Small intestine (tissue), 7 donors: ENCODE measurements at regions not wholly inside any gene's neighbourhood (a gene's known extent, or its start where the extent isn't known, plus 50 kb on each side); places are given as distances from the start of the nearest gene placed in this dataset.
"Not testable (repeated sequence)": the region's sequence is repeated elsewhere in the genome, so short reads cannot be mapped to it uniquely, and the experiment has no call there.

Experiments
- DNase-seq, 2 donors: peaks; one replicate each; pipeline versions ENCODE4 v3.0.0 to v3.0.0-alpha.2; 2013
- FAIRE-seq: peaks from 2 replicates; lab custom pipeline; 2012; peaks lifted over from hg19 to GRCh38; lab: Jason Lieb, UNC
- H3K27ac ChIP-seq, 3 donors: one replicate each; pipeline ENCODE4 v1.5.1; 2013; ENCODE audit warnings: low read length in 2 of 3, mild to moderate bottlenecking in 2 of 3, control low read depth in 1 of 3, inconsistent platforms in 1 of 3, low read depth in 1 of 3, moderate library complexity in 1 of 3
- H3K27me3 ChIP-seq, 3 donors: one replicate each; pipeline ENCODE4 v1.6.1; 2013; ENCODE audit warnings: low read length in 3 of 3, inconsistent platforms in 1 of 3; ENCODE audit not compliant: control insufficient read depth in 3 of 3, insufficient read depth in 3 of 3
- H3K36me3 ChIP-seq, 3 donors: one replicate each; pipeline ENCODE4 v1.6.1; 2013; ENCODE audit warnings: low read length in 3 of 3, inconsistent platforms in 1 of 3, low read depth in 1 of 3, mild to moderate bottlenecking in 1 of 3, moderate library complexity in 1 of 3; ENCODE audit not compliant: control insufficient read depth in 3 of 3, insufficient read depth in 2 of 3
- H3K4me1 ChIP-seq, 3 donors: one replicate each; pipeline ENCODE4 v1.6.1; 2013; ENCODE audit warnings: low read length in 2 of 3, inconsistent platforms in 1 of 3, low read depth in 1 of 3, mild to moderate bottlenecking in 1 of 3, moderate library complexity in 1 of 3; ENCODE audit not compliant: control insufficient read depth in 3 of 3, insufficient read depth in 2 of 3
- H3K4me3 ChIP-seq, 3 donors: one replicate each; pipeline ENCODE4 v1.5.1; 2013; ENCODE audit warnings: low read length in 3 of 3, control low read depth in 1 of 3, inconsistent platforms in 1 of 3, low read depth in 1 of 3, mild to moderate bottlenecking in 1 of 3, moderate library complexity in 1 of 3
- H3K9me3 ChIP-seq, 2 donors: one replicate each; pipeline ENCODE4 v1.6.1; 2013; ENCODE audit warnings: low read depth in 1 of 2, low read length in 1 of 2; ENCODE audit not compliant: control insufficient read depth in 2 of 2, insufficient read depth in 1 of 2
- WGBS, 3 donors: extraction: QIAGEN DNeasy Blood & Tissue Kit; methylation state at CpG; one replicate each; pipeline ENCODE4 v1.1.7; 2013; 5-methylcytosine and 5-hydroxymethylcytosine counted together
- donor health status: healthy with polysubstance abuse.
- donor health status: control.
- donor health status: control.
- donor health status: Bipolar disorder and iron deficiency.
- donor health status: healthy.

- Histone ChIP-seq H3K36me3 (no peaks in the 10 kb centered on the region), H3K4me1 (no peaks in the 10 kb centered on the region), H3K9me3 (no peaks in the 10 kb centered on the region), H3K27me3 (no peaks in the 10 kb centered on the region), H3K4me3 (no peak overlapping the region), H3K27ac (no peak overlapping the region)
- FAIRE-seq (no peak), DNase-seq (no peak)
- WGBS, 3 donors: 31 to 50% (median 39%) methylated on average over 5 of the region's 5 CpGs
Observed at GRCh38 chr19:27972291-27973040, 1240.5 kb downstream of the UQCRFS1 start.

GRCh38 chr19:27971869-27972268 is 1241.1 kb downstream of the UQCRFS1 start:
- WGBS, 3 donors: 42 to 92% (median 88%) methylated on average over 2 of the region's 2 CpGs
- Histone ChIP-seq H3K9me3 (no peaks in the 10 kb centered on the region), H3K4me3 (no peak overlapping the region), H3K27ac (no peak overlapping the region), H3K4me1 (no peaks in the 10 kb centered on the region), H3K27me3 (no peaks in the 10 kb centered on the region), H3K36me3 (no peaks in the 10 kb centered on the region)
- FAIRE-seq: no peak
- no peak for DNase-seq

- Histone ChIP-seq H3K36me3 (no peaks in the 10 kb centered on the region), H3K9me3 (no peaks in the 10 kb centered on the region), H3K4me3 (no peak overlapping the region), H3K27me3 (no peaks in the 10 kb centered on the region), H3K4me1 (no peaks in the 10 kb centered on the region), H3K27ac (no peak overlapping the region)
- 50 to 56% (median 54%) methylated on average over 5 of the region's 5 CpGs for WGBS, 3 donors
- DNase-seq (no peak), FAIRE-seq (no peak)
Observed at GRCh38 chr19:27971071-27971470, 1241.9 kb downstream of the UQCRFS1 start.

- H3K27ac ChIP-seq: no peak overlapping the region
- no peaks in the 10 kb centered on the region for H3K4me1 ChIP-seq
- FAIRE-seq: no peak
- H3K9me3 ChIP-seq: no peaks in the 10 kb centered on the region
- no peaks in the 10 kb centered on the region for H3K27me3 ChIP-seq
- DNase-seq: no peak
- no peaks in the 10 kb centered on the region for H3K36me3 ChIP-seq
- H3K4me3 ChIP-seq: no peak overlapping the region
- 19 to 29% (median 25%) methylated on average over 2 of the region's 2 CpGs for WGBS, 3 donors
Observed at GRCh38 chr19:27966390-27966816, 1246.5 kb downstream of the UQCRFS1 start.

- Histone ChIP-seq H3K27me3 (no peaks in the 10 kb centered on the region), H3K27ac (no peak overlapping the region), H3K36me3 (no peaks in the 10 kb centered on the region), H3K9me3 (no peaks in the 10 kb centered on the region), H3K4me3 (no peak overlapping the region), H3K4me1 (no peaks in the 10 kb centered on the region)
- FAIRE-seq (no peak), DNase-seq (no peak)
Observed at GRCh38 chr19:27964185-27964584, 1248.8 kb downstream of the UQCRFS1 start.

GRCh38 chr19:27962264-27962663 is 1250.7 kb downstream of the UQCRFS1 start:
- H3K9me3 ChIP-seq: no peaks in the 10 kb centered on the region
- H3K27ac ChIP-seq: no peak overlapping the region
- H3K36me3 ChIP-seq: no peaks in the 10 kb centered on the region
- FAIRE-seq (no peak), DNase-seq (no peak)
- 58 to 59% (median 58%) methylated on average over 3 of the region's 3 CpGs for WGBS, 3 donors
- H3K4me3 ChIP-seq: no peak overlapping the region
- H3K27me3 ChIP-seq: no peaks in the 10 kb centered on the region
- no peaks in the 10 kb centered on the region for H3K4me1 ChIP-seq

- DNase-seq: no peak
- FAIRE-seq: no peak
- no peak overlapping the region for H3K27ac ChIP-seq
- no peaks in the 10 kb centered on the region for H3K4me1 ChIP-seq
- no peaks in the 10 kb centered on the region for H3K36me3 ChIP-seq
- 39 to 48% (median 40%) methylated on average over 9 of the region's 9 CpGs for WGBS, 3 donors
- H3K9me3 ChIP-seq: no peaks in the 10 kb centered on the region
- H3K27me3 ChIP-seq: no peaks in the 10 kb centered on the region
- H3K4me3 ChIP-seq: no peak overlapping the region
Observed at GRCh38 chr19:27955485-27956480, 1257.2 kb downstream of the UQCRFS1 start.

GRCh38 chr19:27942607-27943006 is 1270.3 kb downstream of the UQCRFS1 start:
- DNase-seq, H3K9me3 ChIP-seq, H3K4me3 ChIP-seq, H3K27ac ChIP-seq, H3K4me1 ChIP-seq, FAIRE-seq, H3K27me3 ChIP-seq, H3K36me3 ChIP-seq: not testable (repeated sequence)
- 55 to 75% (median 70%) methylated on average over 2 to 4 of the region's 4 CpGs for WGBS, 3 donors
